ENCODE measurements at regions not wholly inside any gene's neighbourhood (a gene's known extent, or its start where the extent isn't known, plus 50 kb on each side); places are given as distances from the start of the nearest gene placed in this dataset.

- no peak for TF ChIP-seq CTCF (conservative IDR thresholded peaks at IDR 0.05 in 1 of 2, IDR thresholded peaks at IDR 0.05 in 1 of 2; ENCODE audit: low read depth in 1 of 2, low read length in 2 of 2)
- TF ChIP-seq EZH2 (IDR thresholded peaks at IDR 0.05; ENCODE audit: low read length, missing control alignments), result no peak
These were observed 615.9 kb downstream of the TBC1D4 start for GRCh38 chr13:74866101-74866500.

All from fibroblast of lung (primary cell).